SU-DHL-6 (cell line): ENCODE measurements at regions not wholly inside any gene's neighbourhood (a gene's known extent, or its start where the extent isn't known, plus 50 kb on each side); places are given as distances from the start of the nearest gene placed in this dataset.

Source experiments
- CTCF ChIP-seq: fragments of 200-600 bp; sonication (generic); IDR thresholded peaks from one replicate; pipeline ENCODE4 v1.5.1; 2017; ENCODE audit warnings: antibody characterized with exemption, mild to moderate bottlenecking, low read length, moderate library complexity; ENCODE audit not compliant: insufficient read depth, poor library complexity, severe bottlenecking
- EZH2phosphoT487 ChIP-seq: fragments of 200-600 bp; sonication (generic), shearing (Covaris generic); conservative IDR thresholded peaks from 2 replicates; pipeline ENCODE4 v1.6.1; 2018; ENCODE audit warnings: mild to moderate bottlenecking, antibody characterized with exemption, low read length, moderate library complexity, mixed read lengths

GRCh38 chr2:224146356-224147160, 107.5 kb upstream of the SERPINE2 start:
- TF ChIP-seq CTCF, result no peak
- TF ChIP-seq EZH2phosphoT487, result no peak
